ENCODE measurements at regions not wholly inside any gene's neighbourhood (a gene's known extent, or its start where the extent isn't known, plus 50 kb on each side); places are given as distances from the start of the nearest gene placed in this dataset.

DNA sequence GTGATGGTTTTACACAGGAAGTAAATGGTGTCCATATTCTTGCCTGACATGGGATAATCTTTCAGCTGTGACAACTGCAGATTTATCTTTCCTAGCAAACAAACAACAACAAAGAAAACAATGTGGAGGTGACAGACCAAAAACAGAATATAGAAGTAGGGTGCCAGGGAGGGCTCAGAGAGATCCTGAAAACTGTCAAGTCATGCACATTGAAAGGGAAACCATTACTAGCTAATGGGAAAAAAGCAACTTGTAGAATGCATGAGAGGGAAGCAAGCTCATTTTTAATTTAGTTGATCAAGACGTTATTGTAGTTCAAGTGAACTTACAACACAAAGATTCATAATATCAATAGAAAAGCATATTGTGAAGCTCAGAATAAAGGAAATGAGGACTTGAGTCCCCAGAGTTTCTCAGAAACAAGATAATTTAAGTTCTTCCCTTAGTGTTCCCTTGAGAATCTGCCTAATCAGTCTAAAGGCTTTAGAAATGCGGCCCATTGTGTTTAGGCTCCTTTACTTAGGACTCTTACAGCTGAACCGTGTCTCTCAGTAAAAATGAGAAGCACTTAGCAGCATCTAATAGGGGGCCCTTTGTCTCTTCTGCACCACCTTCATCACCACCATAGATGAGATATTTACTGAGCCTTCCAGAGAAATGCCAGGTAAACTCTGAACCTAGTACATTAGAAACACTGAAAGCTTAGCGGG is 115.6 kb upstream of the CADPS start:
- no peak for TF ChIP-seq CTCF (IDR thresholded peaks at IDR 0.05)
- no peak for TF ChIP-seq POLR2A (IDR thresholded peaks at IDR 0.05)
- no peak for TF ChIP-seq POLR2AphosphoS5 (IDR thresholded peaks at IDR 0.05)

Measured in sigmoid colon (tissue), 4 donors.